ENCODE measurements at regions not wholly inside any gene's neighbourhood (a gene's known extent, or its start where the extent isn't known, plus 50 kb on each side); places are given as distances from the start of the nearest gene placed in this dataset.

DNA sequence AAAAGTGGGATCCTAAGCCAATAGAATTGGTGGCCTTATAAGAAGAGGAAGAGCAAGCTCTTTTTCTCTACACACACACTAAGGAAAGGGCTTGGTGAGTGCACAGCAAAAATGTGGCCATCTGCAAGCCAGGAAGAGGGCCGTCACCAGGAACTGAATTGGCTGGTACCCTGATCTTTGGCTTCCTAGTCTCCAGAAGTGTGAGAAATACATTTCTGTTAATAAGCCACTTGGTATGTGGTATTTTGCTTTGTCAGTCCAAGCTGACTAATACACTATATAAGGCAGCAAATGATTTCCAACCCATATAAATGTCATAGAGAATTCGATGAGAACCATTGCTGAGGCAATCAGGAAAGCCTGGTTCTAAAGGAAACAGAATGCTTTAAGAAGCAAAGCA, 816.3 kb upstream of the SEMA6D start:
- Mint-ChIP-seq H3K27ac (ENCODE audit: unreplicated experiment) (no peak overlapping the region), H3K9me3 (ENCODE audit: low read depth, unreplicated experiment) (peaks cover 17% of the 10 kb centered on the region), H3K36me3 (ENCODE audit: insufficient read depth, unreplicated experiment) (no peaks in the 10 kb centered on the region), H3K4me3 (ENCODE audit: low read depth, unreplicated experiment) (no peak overlapping the region), H3K4me1 (ENCODE audit: low read depth, unreplicated experiment) (no peaks in the 10 kb centered on the region), H3K27me3 (ENCODE audit: unreplicated experiment) (no peaks in the 10 kb centered on the region)
- no TSS peak for BruUV-seq (replicated peaks)
- TF ChIP-seq, protein P1, sequence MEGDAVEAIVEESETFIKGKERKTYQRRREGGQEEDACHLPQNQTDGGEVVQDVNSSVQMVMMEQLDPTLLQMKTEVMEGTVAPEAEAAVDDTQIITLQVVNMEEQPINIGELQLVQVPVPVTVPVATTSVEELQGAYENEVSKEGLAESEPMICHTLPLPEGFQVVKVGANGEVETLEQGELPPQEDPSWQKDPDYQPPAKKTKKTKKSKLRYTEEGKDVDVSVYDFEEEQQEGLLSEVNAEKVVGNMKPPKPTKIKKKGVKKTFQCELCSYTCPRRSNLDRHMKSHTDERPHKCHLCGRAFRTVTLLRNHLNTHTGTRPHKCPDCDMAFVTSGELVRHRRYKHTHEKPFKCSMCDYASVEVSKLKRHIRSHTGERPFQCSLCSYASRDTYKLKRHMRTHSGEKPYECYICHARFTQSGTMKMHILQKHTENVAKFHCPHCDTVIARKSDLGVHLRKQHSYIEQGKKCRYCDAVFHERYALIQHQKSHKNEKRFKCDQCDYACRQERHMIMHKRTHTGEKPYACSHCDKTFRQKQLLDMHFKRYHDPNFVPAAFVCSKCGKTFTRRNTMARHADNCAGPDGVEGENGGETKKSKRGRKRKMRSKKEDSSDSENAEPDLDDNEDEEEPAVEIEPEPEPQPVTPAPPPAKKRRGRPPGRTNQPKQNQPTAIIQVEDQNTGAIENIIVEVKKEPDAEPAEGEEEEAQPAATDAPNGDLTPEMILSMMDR (IDR thresholded peaks at IDR 0.05; ENCODE audit: unreplicated experiment) = no peak
- DNase-seq = no peak
- intact Hi-C loops (cut with micrococcal nuclease; ENCODE audit: unreplicated experiment) = no loop called here
- CTCF ChIA-PET = no interaction called here

DNA sequence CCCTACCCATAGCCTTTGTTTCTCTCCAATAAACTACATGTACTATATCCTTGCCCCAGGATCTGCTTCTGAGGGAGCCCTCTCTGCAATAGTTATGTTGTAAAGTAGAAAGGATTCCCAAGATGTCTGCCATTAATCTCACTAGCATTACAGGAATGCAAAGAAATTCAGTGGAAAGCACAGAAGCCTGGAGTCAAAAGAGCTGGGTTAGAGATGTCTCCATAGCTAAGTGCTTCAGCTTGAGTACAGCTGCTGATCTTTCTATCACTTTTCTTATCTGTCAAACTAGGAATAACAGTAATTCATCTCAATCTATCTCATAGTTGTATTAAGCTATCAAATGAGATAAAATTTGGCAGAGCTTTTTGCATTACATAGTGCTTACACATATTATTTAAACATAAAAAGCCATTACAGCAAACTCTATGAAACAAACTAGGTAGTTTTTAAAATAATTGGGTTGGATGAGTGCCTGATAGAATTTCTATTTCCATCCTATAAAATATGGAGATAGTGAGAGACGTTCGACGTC, 799.5 kb upstream of the SEMA6D start:
- CTCF ChIA-PET = no interaction called here
- no peak overlapping the region for H3K4me3 Mint-ChIP-seq (ENCODE audit: low read depth, unreplicated experiment)
- BruUV-seq (replicated peaks) = no TSS peak
- no peaks in the 10 kb centered on the region for H3K27me3 Mint-ChIP-seq (ENCODE audit: unreplicated experiment)
- no peaks in the 10 kb centered on the region for H3K36me3 Mint-ChIP-seq (ENCODE audit: insufficient read depth, unreplicated experiment)
- intact Hi-C loops (cut with micrococcal nuclease; ENCODE audit: unreplicated experiment) = no loop called here
- H3K4me1 Mint-ChIP-seq (ENCODE audit: low read depth, unreplicated experiment) = no peaks in the 10 kb centered on the region
- TF ChIP-seq, protein P1 (IDR thresholded peaks at IDR 0.05; ENCODE audit: unreplicated experiment) = no peak
- no peak overlapping the region for H3K27ac Mint-ChIP-seq (ENCODE audit: unreplicated experiment)
- peaks cover 7% of the 10 kb centered on the region for H3K9me3 Mint-ChIP-seq (ENCODE audit: low read depth, unreplicated experiment)
- no peak for DNase-seq

DNA sequence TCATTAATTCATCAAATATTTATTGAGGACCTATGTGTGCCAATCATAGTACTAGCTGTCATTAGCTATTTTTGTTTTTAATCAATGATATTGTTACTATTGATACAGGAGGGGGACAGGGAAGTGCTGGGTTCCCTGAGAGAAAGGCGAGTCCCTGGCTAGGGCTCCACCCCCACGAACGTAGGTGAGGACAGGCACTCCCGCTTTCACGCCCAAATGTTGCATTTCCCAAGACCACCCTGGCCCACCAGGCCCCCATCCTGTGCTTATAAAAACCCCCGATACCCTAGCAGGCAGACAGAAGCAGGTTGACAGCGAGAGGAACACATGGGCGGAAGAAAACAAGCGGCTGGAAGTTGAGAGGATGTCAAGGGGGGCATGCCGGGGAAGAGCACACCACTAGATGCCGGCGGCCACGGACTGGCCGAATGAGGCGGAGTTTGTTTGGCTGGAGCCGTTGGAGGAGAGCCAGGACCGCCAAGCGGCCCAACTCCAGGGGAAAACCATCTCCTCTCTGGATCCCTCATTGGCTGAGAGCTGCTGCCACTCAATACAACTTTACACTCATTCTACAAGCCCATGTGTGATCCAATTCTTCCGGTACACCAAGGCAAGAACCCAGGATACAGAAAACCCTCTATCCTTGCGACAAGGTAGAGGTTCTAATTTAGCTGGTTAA, 798.7 kb upstream of the SEMA6D start:
- Mint-ChIP-seq H3K27me3 (ENCODE audit: unreplicated experiment) (no peaks in the 10 kb centered on the region), H3K36me3 (ENCODE audit: insufficient read depth, unreplicated experiment) (no peaks in the 10 kb centered on the region), H3K9me3 (ENCODE audit: low read depth, unreplicated experiment) (peaks cover 11% of the 10 kb centered on the region), H3K4me3 (ENCODE audit: low read depth, unreplicated experiment) (no peak overlapping the region), H3K4me1 (ENCODE audit: low read depth, unreplicated experiment) (no peaks in the 10 kb centered on the region), H3K27ac (ENCODE audit: unreplicated experiment) (no peak overlapping the region)
- no TSS peak for BruUV-seq (replicated peaks)
- CTCF ChIA-PET = no interaction called here
- intact Hi-C loops (cut with micrococcal nuclease; ENCODE audit: unreplicated experiment) = no loop called here
- DNase-seq = no peak
- TF ChIP-seq, protein P1 (IDR thresholded peaks at IDR 0.05; ENCODE audit: unreplicated experiment) = no peak

DNA sequence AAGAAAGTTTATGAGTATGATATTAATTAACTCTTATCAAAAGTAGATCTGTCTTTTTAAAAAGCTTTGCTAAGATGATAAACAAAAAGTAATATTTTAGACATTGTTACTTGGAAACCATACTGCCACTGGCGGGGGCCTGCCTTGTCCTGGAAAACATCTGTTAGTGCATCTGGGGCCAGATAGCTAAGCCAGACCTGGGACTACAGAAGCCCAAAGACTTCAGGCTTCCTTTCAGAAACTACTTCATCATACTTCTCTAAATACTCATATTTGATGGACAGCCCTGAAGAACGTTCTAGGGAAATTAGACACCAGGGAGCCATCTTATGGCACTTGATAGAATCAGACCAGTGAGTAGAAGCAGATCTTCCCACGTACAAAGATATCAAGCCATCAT, 795.4 kb upstream of the SEMA6D start:
- BruUV-seq (replicated peaks) = no TSS peak
- Mint-ChIP-seq H3K27me3 (ENCODE audit: unreplicated experiment) (no peaks in the 10 kb centered on the region), H3K36me3 (ENCODE audit: insufficient read depth, unreplicated experiment) (no peaks in the 10 kb centered on the region), H3K4me1 (ENCODE audit: low read depth, unreplicated experiment) (no peaks in the 10 kb centered on the region), H3K9me3 (ENCODE audit: low read depth, unreplicated experiment) (peaks cover 5% of the 10 kb centered on the region), H3K27ac (ENCODE audit: unreplicated experiment) (no peak overlapping the region), H3K4me3 (ENCODE audit: low read depth, unreplicated experiment) (no peak overlapping the region)
- TF ChIP-seq, protein P1 (IDR thresholded peaks at IDR 0.05; ENCODE audit: unreplicated experiment) = no peak
- DNase-seq = no peak
- intact Hi-C loops (cut with micrococcal nuclease; ENCODE audit: unreplicated experiment) = no loop called here
- CTCF ChIA-PET = no interaction called here
